Cardiac muscle cell (in vitro differentiated cells and primary cell): ENCODE measurements at regions not wholly inside any gene's neighbourhood (a gene's known extent, or its start where the extent isn't known, plus 50 kb on each side); places are given as distances from the start of the nearest gene placed in this dataset.

Source experiments
- DNase-seq, 2 donors: peaks; one replicate each; pipeline versions ENCODE4 v3.0.0 to v3.0.0-alpha.2; 2010 to 2017; ENCODE audit warnings: low read depth in 1 of 2, low spot score in 1 of 2
- H3K27ac ChIP-seq: fragments of 200-600 bp; sonication (generic); 2 replicates; pipeline ENCODE4 v1.5.1; 2016
- H3K27me3 ChIP-seq: fragments of 200-600 bp; sonication (generic); 2 replicates; pipeline ENCODE4 v1.6.0; 2016; ENCODE audit warnings: control low read depth
- H3K36me3 ChIP-seq: fragments of 200-600 bp; sonication (generic); 2 replicates; pipeline ENCODE4 v1.5.1; 2016; ENCODE audit warnings: control low read depth
- H3K4me1 ChIP-seq: fragments of 200-600 bp; sonication (generic); 2 replicates; pipeline ENCODE4 v1.8.1; 2017; ENCODE audit warnings: low read depth, mild to moderate bottlenecking, mixed run types
- H3K4me3 ChIP-seq: fragments of 200-600 bp; sonication (generic); 2 replicates; pipeline ENCODE4 v1.5.1; 2016; ENCODE audit warnings: mild to moderate bottlenecking
- H3K9me3 ChIP-seq: fragments of 200-600 bp; sonication (generic); 2 replicates; pipeline ENCODE4 v1.5.1; 2017; ENCODE audit warnings: low read depth, mild to moderate bottlenecking, control low read depth
- CTCF ChIP-seq: IDR thresholded peaks from 2 replicates; pipeline ENCODE4 v1.5.1; 2012; ENCODE audit warnings: low read depth, mild to moderate bottlenecking, low read length

- TF ChIP-seq CTCF: no peak
- no peak for DNase-seq
- Histone ChIP-seq H3K27me3 (no peaks in the 10 kb centered on the region), H3K4me1 (peaks cover 4% of the 10 kb centered on the region), H3K27ac (no peak overlapping the region), H3K36me3 (no peaks in the 10 kb centered on the region), H3K4me3 (no peak overlapping the region), H3K9me3 (no peaks in the 10 kb centered on the region)
Measured at GRCh38 chr6:21922086-21922485, 328.5 kb downstream of the SOX4 start.

- no peaks in the 10 kb centered on the region for H3K36me3 ChIP-seq
- H3K4me3 ChIP-seq: no peak overlapping the region
- no peak for DNase-seq
- no peaks in the 10 kb centered on the region for H3K9me3 ChIP-seq
- peaks cover 4% of the 10 kb centered on the region for H3K4me1 ChIP-seq
- TF ChIP-seq CTCF: no peak
- no peak overlapping the region for H3K27ac ChIP-seq
- H3K27me3 ChIP-seq: no peaks in the 10 kb centered on the region
Measured at GRCh38 chr6:21924002-21924401, 330.5 kb downstream of the SOX4 start.

- Histone ChIP-seq H3K27ac (no peak overlapping the region), H3K36me3 (no peaks in the 10 kb centered on the region), H3K4me1 (no peaks in the 10 kb centered on the region), H3K27me3 (no peaks in the 10 kb centered on the region), H3K9me3 (no peaks in the 10 kb centered on the region), H3K4me3 (no peak overlapping the region)
- TF ChIP-seq CTCF: no peak
- no peak for DNase-seq
Measured at GRCh38 chr6:21928827-21929226, 335.3 kb downstream of the SOX4 start.

GRCh38 chr6:21931641-21932335, 338.2 kb downstream of the SOX4 start:
- Histone ChIP-seq H3K4me1 (no peaks in the 10 kb centered on the region), H3K9me3 (no peaks in the 10 kb centered on the region), H3K4me3 (no peak overlapping the region), H3K27ac (no peak overlapping the region), H3K36me3 (no peaks in the 10 kb centered on the region), H3K27me3 (no peaks in the 10 kb centered on the region)
- DNase-seq: peak in 1 of 2 donors; percentile 73
- no peak for TF ChIP-seq CTCF

GRCh38 chr6:21933351-21933750, 339.8 kb downstream of the SOX4 start:
- Histone ChIP-seq H3K4me1 (no peaks in the 10 kb centered on the region), H3K4me3 (no peak overlapping the region), H3K27ac (no peak overlapping the region), H3K36me3 (no peaks in the 10 kb centered on the region), H3K9me3 (no peaks in the 10 kb centered on the region), H3K27me3 (no peaks in the 10 kb centered on the region)
- no peak for DNase-seq
- TF ChIP-seq CTCF: no peak
